ENCODE measurements at regions not wholly inside any gene's neighbourhood (a gene's known extent, or its start where the extent isn't known, plus 50 kb on each side); places are given as distances from the start of the nearest gene placed in this dataset.

DNA sequence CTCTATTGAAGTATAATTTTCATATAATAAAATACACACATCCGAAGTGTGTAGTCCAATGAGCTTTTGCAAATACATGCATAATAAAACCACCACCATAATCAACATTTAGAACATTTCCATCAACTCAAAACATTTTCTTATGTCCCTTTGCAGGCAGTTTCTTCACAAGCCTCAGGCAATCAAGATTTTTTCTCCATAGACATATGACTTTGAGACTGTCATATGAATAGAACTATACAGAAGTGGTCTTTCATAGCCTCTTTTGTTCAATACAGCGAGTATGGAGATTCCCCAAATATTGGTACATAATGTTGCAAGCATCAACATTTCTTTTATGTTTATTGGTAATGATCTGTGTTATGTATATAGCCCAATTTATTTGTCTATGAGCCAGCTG, 983.2 kb downstream of the CDH11 start:
- TF ChIP-seq SPI1 (IDR thresholded peaks at IDR 0.05; ENCODE audit: borderline replicate concordance, low read depth): no peak
- no peak for TF ChIP-seq REST (IDR thresholded peaks at IDR 0.05; ENCODE audit: insufficient replicate concordance, low read depth)
- TF ChIP-seq, protein P1, sequence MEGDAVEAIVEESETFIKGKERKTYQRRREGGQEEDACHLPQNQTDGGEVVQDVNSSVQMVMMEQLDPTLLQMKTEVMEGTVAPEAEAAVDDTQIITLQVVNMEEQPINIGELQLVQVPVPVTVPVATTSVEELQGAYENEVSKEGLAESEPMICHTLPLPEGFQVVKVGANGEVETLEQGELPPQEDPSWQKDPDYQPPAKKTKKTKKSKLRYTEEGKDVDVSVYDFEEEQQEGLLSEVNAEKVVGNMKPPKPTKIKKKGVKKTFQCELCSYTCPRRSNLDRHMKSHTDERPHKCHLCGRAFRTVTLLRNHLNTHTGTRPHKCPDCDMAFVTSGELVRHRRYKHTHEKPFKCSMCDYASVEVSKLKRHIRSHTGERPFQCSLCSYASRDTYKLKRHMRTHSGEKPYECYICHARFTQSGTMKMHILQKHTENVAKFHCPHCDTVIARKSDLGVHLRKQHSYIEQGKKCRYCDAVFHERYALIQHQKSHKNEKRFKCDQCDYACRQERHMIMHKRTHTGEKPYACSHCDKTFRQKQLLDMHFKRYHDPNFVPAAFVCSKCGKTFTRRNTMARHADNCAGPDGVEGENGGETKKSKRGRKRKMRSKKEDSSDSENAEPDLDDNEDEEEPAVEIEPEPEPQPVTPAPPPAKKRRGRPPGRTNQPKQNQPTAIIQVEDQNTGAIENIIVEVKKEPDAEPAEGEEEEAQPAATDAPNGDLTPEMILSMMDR (IDR thresholded peaks at IDR 0.05; ENCODE audit: insufficient read depth, low read length): no peak
- TF ChIP-seq POLR2AphosphoS5 (IDR thresholded peaks at IDR 0.05; ENCODE audit: low read depth): no peak
- no peak for TF ChIP-seq GABPA (IDR thresholded peaks at IDR 0.05; ENCODE audit: low read depth)
- Histone ChIP-seq H3K4me3 (replicated peaks; ENCODE audit: insufficient read depth, low read length) (no peak overlapping the region), H3K27me3 (ENCODE audit: insufficient read depth, poor library complexity, severe bottlenecking) (no peaks in the 10 kb centered on the region), H3K27ac (replicated peaks) (no peak overlapping the region)
- no peak for DNase-seq (ENCODE audit: low read depth in 1 of 2, low spot score in 1 of 2)

DNA sequence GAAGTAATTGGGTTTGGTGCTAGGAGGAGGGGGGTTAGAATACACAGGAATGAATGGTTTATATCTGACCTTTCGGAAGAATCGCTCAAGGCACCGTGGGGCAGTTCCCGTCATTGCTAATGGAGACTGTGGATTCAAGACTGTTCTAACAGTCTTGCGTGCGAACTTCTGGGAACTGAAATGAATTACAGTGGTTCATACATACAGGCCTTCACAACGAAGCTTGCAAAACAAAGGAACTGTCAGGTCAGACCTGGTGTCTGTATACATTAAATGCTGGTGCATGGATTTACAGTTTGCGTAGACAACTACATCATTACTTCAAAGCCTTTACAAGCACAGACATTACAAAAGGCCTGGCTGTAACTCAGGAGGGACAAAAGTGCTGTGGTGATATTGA, 983.9 kb downstream of the CDH11 start:
- Histone ChIP-seq H3K27ac (replicated peaks) (no peak overlapping the region), H3K4me3 (replicated peaks; ENCODE audit: insufficient read depth, low read length) (no peak overlapping the region), H3K27me3 (ENCODE audit: insufficient read depth, poor library complexity, severe bottlenecking) (no peaks in the 10 kb centered on the region)
- DNase-seq (ENCODE audit: low read depth in 1 of 2, low spot score in 1 of 2): no peak
- TF ChIP-seq REST (IDR thresholded peaks at IDR 0.05; ENCODE audit: insufficient replicate concordance, low read depth) (no peak), SPI1 (IDR thresholded peaks at IDR 0.05; ENCODE audit: borderline replicate concordance, low read depth) (no peak), POLR2AphosphoS5 (IDR thresholded peaks at IDR 0.05; ENCODE audit: low read depth) (no peak), GABPA (IDR thresholded peaks at IDR 0.05; ENCODE audit: low read depth) (no peak)
- TF ChIP-seq, protein P1 (IDR thresholded peaks at IDR 0.05; ENCODE audit: insufficient read depth, low read length): no peak

- DNase-seq (ENCODE audit: low read depth in 1 of 2, low spot score in 1 of 2): no peak
- TF ChIP-seq, protein P1 (IDR thresholded peaks at IDR 0.05; ENCODE audit: insufficient read depth, low read length): no peak
- TF ChIP-seq GABPA (IDR thresholded peaks at IDR 0.05; ENCODE audit: low read depth) (no peak), REST (IDR thresholded peaks at IDR 0.05; ENCODE audit: insufficient replicate concordance, low read depth) (no peak), POLR2AphosphoS5 (IDR thresholded peaks at IDR 0.05; ENCODE audit: low read depth) (no peak), SPI1 (IDR thresholded peaks at IDR 0.05; ENCODE audit: borderline replicate concordance, low read depth) (no peak)
- H3K27ac ChIP-seq (replicated peaks): no peak overlapping the region
- no peak overlapping the region for H3K4me3 ChIP-seq (replicated peaks; ENCODE audit: insufficient read depth, low read length)
- no peaks in the 10 kb centered on the region for H3K27me3 ChIP-seq (ENCODE audit: insufficient read depth, poor library complexity, severe bottlenecking)
Observed at GRCh38 chr16:64136743-64137142, 985.1 kb downstream of the CDH11 start.

All from HL-60 (cell line).